GM19455 (cell line): ENCODE measurements at regions not wholly inside any gene's neighbourhood (a gene's known extent, or its start where the extent isn't known, plus 50 kb on each side); places are given as distances from the start of the nearest gene placed in this dataset.
"Not testable (repeated sequence)": the region's sequence is repeated elsewhere in the genome, so short reads cannot be mapped to it uniquely, and the experiment has no call there.

Source experiments
- ATAC-seq: cut with Tn5 transposase; IDR thresholded peaks from one replicate; pipeline ENCODE4 v1.9.1; 2021; ENCODE audit not compliant: unreplicated experiment

- ATAC-seq = no peak
These were observed 226.4 kb upstream of the ZNF217 start for GRCh38 chr20:53819973-53820451.

GRCh38 chr20:53818457-53819177 is 225.0 kb upstream of the ZNF217 start:
- no peak for ATAC-seq

- not testable (repeated sequence) for ATAC-seq
These were observed 223.9 kb upstream of the ZNF217 start for GRCh38 chr20:53817513-53817912.

GRCh38 chr20:53816872-53817398 is 223.3 kb upstream of the ZNF217 start:
- no peak for ATAC-seq

GRCh38 chr20:53815509-53815908 is 221.9 kb upstream of the ZNF217 start:
- no peak for ATAC-seq

- no peak for ATAC-seq
These were observed 220.4 kb upstream of the ZNF217 start for GRCh38 chr20:53814060-53814459.

GRCh38 chr20:53813636-53814035 is 220.0 kb upstream of the ZNF217 start:
- no peak for ATAC-seq

- ATAC-seq = no peak
These were observed 217.9 kb upstream of the ZNF217 start for GRCh38 chr20:53811577-53811976.

- no peak for ATAC-seq
These were observed 217.2 kb upstream of the ZNF217 start for GRCh38 chr20:53810661-53811355.

- no peak for ATAC-seq
These were observed 216.2 kb upstream of the ZNF217 start for GRCh38 chr20:53809728-53810365.

GRCh38 chr20:53809217-53809616 is 215.6 kb upstream of the ZNF217 start:
- no peak for ATAC-seq

- no peak for ATAC-seq
These were observed 215.1 kb upstream of the ZNF217 start for GRCh38 chr20:53808733-53809132.

- not testable (repeated sequence) for ATAC-seq
These were observed 214.7 kb upstream of the ZNF217 start for GRCh38 chr20:53808302-53808701.

- no peak for ATAC-seq
These were observed 213.2 kb upstream of the ZNF217 start for GRCh38 chr20:53806683-53807401.

GRCh38 chr20:53805895-53806384 is 212.3 kb upstream of the ZNF217 start:
- no peak for ATAC-seq

- ATAC-seq = no peak
These were observed 211.6 kb upstream of the ZNF217 start for GRCh38 chr20:53804920-53805894.

GRCh38 chr20:53804308-53804707 is 210.7 kb upstream of the ZNF217 start:
- ATAC-seq = not testable (repeated sequence)

GRCh38 chr20:53803492-53804155 is 210.0 kb upstream of the ZNF217 start:
- no peak for ATAC-seq
